Mesothelial cell of epicardium (in vitro differentiated cells): ENCODE measurements at regions not wholly inside any gene's neighbourhood (a gene's known extent, or its start where the extent isn't known, plus 50 kb on each side); places are given as distances from the start of the nearest gene placed in this dataset.

Experiments
- DNase-seq, 2 experiments: peaks; one replicate each; pipeline ENCODE4 v3.0.0; 2021; ENCODE audit warnings: low spot score in 2 of 2; ENCODE audit not compliant: unreplicated experiment in 2 of 2
- H3K27ac Mint-ChIP-seq: 2 replicates; pipeline ENCODE4 v1.8.0; 2021; ENCODE audit warnings: mixed read lengths
- H3K27me3 Mint-ChIP-seq: 2 replicates; pipeline ENCODE4 v1.8.0; 2021; ENCODE audit warnings: low read depth, mixed read lengths
- H3K36me3 Mint-ChIP-seq: 2 replicates; pipeline ENCODE4 v1.8.0; 2021; ENCODE audit warnings: mixed read lengths
- H3K4me1 Mint-ChIP-seq: 2 replicates; pipeline ENCODE4 v1.8.0; 2021; ENCODE audit warnings: mixed read lengths
- H3K4me3 Mint-ChIP-seq: 2 replicates; pipeline ENCODE4 v1.8.0; 2021; ENCODE audit warnings: mild to moderate bottlenecking, moderate library complexity, mixed read lengths
- H3K9me3 Mint-ChIP-seq: 2 replicates; pipeline ENCODE4 v1.8.0; 2021; ENCODE audit warnings: mixed read lengths
- TF ChIP-seq, protein P1 (sequence below): fragments of 200-600 bp; sonication (generic); IDR thresholded peaks from one replicate; pipeline ENCODE4 v1.5.0; 2021; ENCODE audit warnings: antibody characterized with exemption; ENCODE audit not compliant: unreplicated experiment

DNA sequence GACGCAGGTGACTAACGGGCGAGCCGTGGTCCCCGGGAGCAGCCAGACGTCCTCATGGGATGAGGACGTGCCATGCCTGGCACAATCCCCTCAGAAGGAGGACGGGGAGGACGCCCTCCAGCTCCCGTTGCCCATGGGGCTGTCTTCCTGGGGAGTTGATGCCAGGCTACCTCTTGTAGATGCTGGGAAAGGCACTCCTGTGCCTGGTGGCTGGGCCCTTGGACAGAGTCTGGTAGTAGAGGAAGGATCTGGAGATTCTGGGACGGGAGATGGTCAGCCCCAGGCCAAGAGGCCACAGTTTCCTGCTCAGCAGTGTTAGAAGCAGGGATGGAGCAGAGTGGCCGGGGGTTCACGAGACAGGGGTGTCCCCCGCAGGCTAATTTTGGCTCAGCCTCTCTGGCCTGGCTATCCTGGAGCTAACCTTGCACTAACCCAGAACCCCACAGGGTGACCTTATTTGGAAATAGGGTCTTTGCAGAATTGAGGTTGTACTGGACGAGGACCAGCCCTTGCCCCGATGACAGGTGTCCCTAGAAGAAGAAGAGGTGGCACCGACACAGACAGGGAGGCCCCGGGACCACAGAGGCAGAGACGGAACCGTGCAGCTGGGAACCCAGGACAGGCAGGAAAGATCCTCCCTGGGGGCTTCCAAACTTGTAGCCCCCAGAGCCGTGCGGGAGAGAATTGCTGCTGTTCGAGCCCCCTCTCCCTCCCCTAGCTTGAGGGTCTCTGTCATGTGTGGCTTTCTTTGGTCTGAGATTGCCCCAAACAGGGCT lies 50.1 kb upstream of the ADRA2C start:
- Mint-ChIP-seq H3K9me3 (peaks cover 15% of the 10 kb centered on the region), H3K27ac (no peak overlapping the region), H3K4me3 (no peak overlapping the region), H3K27me3 (peaks cover 21% of the 10 kb centered on the region), H3K36me3 (peaks cover 5% of the 10 kb centered on the region), H3K4me1 (peaks cover 13% of the 10 kb centered on the region)
- no peak for DNase-seq
- TF ChIP-seq, protein P1, sequence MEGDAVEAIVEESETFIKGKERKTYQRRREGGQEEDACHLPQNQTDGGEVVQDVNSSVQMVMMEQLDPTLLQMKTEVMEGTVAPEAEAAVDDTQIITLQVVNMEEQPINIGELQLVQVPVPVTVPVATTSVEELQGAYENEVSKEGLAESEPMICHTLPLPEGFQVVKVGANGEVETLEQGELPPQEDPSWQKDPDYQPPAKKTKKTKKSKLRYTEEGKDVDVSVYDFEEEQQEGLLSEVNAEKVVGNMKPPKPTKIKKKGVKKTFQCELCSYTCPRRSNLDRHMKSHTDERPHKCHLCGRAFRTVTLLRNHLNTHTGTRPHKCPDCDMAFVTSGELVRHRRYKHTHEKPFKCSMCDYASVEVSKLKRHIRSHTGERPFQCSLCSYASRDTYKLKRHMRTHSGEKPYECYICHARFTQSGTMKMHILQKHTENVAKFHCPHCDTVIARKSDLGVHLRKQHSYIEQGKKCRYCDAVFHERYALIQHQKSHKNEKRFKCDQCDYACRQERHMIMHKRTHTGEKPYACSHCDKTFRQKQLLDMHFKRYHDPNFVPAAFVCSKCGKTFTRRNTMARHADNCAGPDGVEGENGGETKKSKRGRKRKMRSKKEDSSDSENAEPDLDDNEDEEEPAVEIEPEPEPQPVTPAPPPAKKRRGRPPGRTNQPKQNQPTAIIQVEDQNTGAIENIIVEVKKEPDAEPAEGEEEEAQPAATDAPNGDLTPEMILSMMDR, result no peak

DNA sequence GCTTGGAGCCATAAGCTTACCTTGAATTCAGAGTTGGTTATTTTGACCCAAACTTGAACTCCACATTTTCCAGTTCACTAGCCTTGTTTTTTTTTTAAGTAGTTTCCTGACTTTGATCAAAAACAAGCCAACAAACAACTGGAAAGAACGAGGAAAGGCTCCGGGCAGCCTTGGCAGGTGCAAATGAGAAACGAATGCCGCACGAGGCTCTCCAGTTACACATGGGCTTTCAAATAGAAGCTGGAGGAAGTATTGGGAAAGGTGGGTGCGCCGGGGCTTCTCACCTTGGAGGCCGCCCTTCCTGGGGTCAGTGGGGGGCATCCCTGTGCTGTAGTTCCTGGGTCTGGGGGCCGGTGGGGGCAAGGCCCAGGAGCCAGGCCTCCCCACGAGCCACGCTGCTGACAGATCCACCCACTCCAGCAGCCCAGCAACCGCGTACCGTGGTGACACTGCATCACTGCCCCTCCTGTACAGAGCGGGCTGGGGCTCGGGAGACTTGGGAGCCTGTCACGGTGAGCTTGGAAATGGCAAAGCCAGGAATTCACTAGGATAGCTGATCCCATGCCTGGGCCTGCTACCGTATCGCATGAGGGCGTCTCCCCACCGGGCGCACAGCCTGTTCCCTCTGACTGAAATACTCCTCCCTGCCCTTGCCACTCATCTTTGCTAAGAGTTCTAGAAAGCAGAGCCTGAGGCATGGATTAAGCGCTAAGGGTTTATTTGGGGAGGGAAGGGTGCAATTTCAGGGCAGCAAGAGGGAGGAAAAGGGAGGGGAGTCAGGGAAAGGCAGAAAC lies 50.9 kb upstream of the ADRA2C start:
- Mint-ChIP-seq H3K9me3 (peaks cover 15% of the 10 kb centered on the region), H3K27me3 (peaks cover 18% of the 10 kb centered on the region), H3K36me3 (peaks cover 5% of the 10 kb centered on the region), H3K4me3 (no peak overlapping the region), H3K27ac (peak overlapping the region; percentile 11), H3K4me1 (peaks cover 9% of the 10 kb centered on the region)
- TF ChIP-seq, protein P1, result no peak
- DNase-seq, result no peak

DNA sequence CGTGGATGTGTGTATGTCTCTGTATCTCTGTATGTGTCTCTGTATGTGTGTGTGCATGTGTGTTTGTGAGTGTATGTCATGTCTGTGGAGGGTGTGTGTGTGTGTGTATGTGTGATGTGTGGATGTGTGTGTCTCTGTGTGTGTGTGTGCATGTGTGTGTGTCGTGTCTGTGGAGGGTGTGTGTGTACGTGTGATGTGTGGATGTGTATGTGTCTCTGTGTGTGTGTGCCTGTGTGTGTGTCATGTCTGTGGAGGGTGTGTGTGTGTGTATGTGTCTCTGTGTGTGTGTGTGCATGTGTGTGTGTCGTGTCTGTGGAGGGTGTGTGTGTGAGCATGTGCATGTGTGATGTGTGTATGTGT lies 51.6 kb upstream of the ADRA2C start:
- peaks cover 12% of the 10 kb centered on the region for H3K27me3 Mint-ChIP-seq
- no peak for DNase-seq
- no peak overlapping the region for H3K4me3 Mint-ChIP-seq

DNA sequence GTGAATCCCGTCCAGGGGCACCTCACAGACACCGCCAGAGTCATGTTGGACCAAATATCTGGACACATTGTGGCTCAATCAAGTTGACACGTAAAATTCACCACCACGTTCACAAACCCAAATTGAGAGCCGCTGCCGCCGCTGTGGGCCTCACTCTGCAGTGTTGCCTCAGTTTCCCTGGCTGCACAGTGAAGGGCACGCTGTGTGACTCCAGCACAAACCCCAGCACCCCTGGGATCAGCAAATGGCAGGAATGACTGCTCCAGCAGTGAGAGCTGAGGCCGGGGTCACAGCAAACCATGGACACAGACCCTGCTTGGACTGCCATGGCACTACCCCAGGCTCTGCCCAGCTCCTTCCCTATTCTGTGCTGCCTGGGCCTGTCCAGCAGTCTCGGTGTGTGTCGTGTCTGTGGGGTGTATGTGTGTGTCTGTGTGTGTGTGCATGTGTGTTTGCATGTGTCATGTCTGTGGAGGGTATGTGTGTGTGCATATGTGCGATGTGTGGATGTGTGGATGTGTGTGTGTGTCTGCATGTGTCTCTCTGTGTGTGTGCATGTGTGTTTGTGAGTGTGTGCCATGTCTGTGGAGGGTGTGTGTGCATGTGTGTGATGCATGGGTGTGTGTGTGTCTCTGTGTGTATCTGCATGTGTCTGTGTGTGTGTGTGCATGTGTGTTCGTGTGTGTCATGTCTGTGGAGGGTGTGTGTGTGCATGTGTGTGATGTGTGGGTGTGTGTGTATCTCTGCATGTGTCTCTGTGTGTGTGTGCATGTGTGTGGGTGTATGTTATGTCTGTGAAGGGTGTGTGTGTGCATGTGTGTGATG lies 52.2 kb upstream of the ADRA2C start:
- peaks cover 12% of the 10 kb centered on the region for H3K9me3 Mint-ChIP-seq
- TF ChIP-seq, protein P1, result no peak
- H3K27ac Mint-ChIP-seq, result no peak overlapping the region
- no peak for DNase-seq
- peaks cover 4% of the 10 kb centered on the region for H3K36me3 Mint-ChIP-seq
- H3K4me1 Mint-ChIP-seq, result peaks cover 9% of the 10 kb centered on the region
- peaks cover 12% of the 10 kb centered on the region for H3K27me3 Mint-ChIP-seq
- no peak overlapping the region for H3K4me3 Mint-ChIP-seq

More for the DNA sequence above, 51.6 kb upstream of the ADRA2C start:
- peaks cover 5% of the 10 kb centered on the region for H3K36me3 Mint-ChIP-seq
- TF ChIP-seq, protein P1, result no peak
- H3K9me3 Mint-ChIP-seq, result peaks cover 15% of the 10 kb centered on the region
- no peak overlapping the region for H3K27ac Mint-ChIP-seq
- H3K4me1 Mint-ChIP-seq, result peaks cover 9% of the 10 kb centered on the region

DNA sequence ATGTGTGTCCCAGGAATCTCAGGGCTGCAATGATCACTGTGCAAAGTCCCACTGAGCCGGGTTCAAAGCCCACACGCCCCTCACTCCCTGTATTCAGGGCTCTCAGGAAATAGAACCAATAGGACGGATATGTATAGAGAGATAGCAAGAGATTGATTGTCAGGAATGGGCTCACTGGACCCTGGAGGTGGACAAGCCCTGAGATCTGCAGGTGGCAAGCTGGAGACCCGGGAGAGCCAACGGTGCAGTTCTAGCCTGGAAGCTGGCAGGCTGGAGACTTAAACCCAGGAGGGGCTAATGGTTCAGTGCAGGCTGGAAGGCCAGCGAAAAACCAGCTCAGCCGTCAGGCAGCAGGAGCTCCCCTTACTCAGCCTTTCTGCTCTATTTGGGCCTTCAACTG lies 52.8 kb upstream of the ADRA2C start:
- no peak for DNase-seq
- no peak overlapping the region for H3K4me3 Mint-ChIP-seq
- H3K27ac Mint-ChIP-seq, result no peak overlapping the region
- TF ChIP-seq, protein P1, result no peak
- peaks cover 7% of the 10 kb centered on the region for H3K9me3 Mint-ChIP-seq
- H3K36me3 Mint-ChIP-seq, result no peaks in the 10 kb centered on the region
- H3K4me1 Mint-ChIP-seq, result peaks cover 9% of the 10 kb centered on the region
- H3K27me3 Mint-ChIP-seq, result peaks cover 9% of the 10 kb centered on the region
